Prostate gland (tissue), 2 donors: ENCODE measurements at regions not wholly inside any gene's neighbourhood (a gene's known extent, or its start where the extent isn't known, plus 50 kb on each side); places are given as distances from the start of the nearest gene placed in this dataset.

Experiments used
- DNase-seq: peaks from one replicate; pipeline ENCODE4 v3.0.0-alpha.2; 2019; ENCODE audit warnings: low spot score
- H3K27ac ChIP-seq, 2 donors: fragments of 200-600 bp; sonication (generic); 2 replicates each; pipeline ENCODE4 v1.5.1; 2017 to 2019
- H3K27me3 ChIP-seq: fragments of 200-600 bp; sonication (generic); replicated peaks from 2 replicates; pipeline ENCODE4 v1.5.1; 2019; ENCODE audit not compliant: insufficient read depth
- H3K36me3 ChIP-seq, 2 donors: fragments of 200-600 bp; sonication (generic); 1 replicate in 1 of 2; 2 replicates in 1 of 2; pipeline versions ENCODE4 v1.5.1 to v1.8.1; 2017 to 2019
- H3K4me1 ChIP-seq: fragments of 200-600 bp; sonication (generic); replicated peaks from 2 replicates; pipeline ENCODE4 v1.5.1; 2019
- H3K4me3 ChIP-seq, 2 donors: fragments of 200-600 bp; sonication (generic); 2 replicates each; pipeline ENCODE4 v1.5.1; 2017 to 2019
- H3K9me3 ChIP-seq: fragments of 200-600 bp; sonication (generic); 2 replicates; pipeline ENCODE4 v1.5.1; 2017
- CTCF ChIP-seq, 4 experiments: fragments of 200-600 bp in 2 of 4; fragments of 450-650 bp in 2 of 4; sonication (generic) in 2 of 4; IDR thresholded peaks; 1 replicate in 3 of 4; 2 replicates in 1 of 4; pipeline ENCODE4 v1.5.1; 2016 to 2019; ENCODE audit warnings: antibody characterized with exemption in 4 of 4, mild to moderate bottlenecking in 2 of 4, moderate library complexity in 2 of 4
- POLR2A ChIP-seq: fragments of 450-650 bp; IDR thresholded peaks from one replicate; pipeline ENCODE4 v1.6.1; 2016; ENCODE audit warnings: antibody characterized with exemption, mild to moderate bottlenecking
- POLR2AphosphoS5 ChIP-seq: sonication (generic); formaldehyde crosslinking; IDR thresholded peaks from one replicate; pipeline ENCODE4 v1.6.1; 2017; ENCODE audit warnings: antibody characterized with exemption
- WGBS: methylation state at CpG from one replicate; pipeline ENCODE4 v1.1.5; 2018; 5-methylcytosine and 5-hydroxymethylcytosine counted together
- intact Hi-C: fragments of 100-400 bp; cut with DNase I; formaldehyde crosslinking; loops from one replicate; pipeline ENCODE4 v1.14.2; 2022

GRCh38 chr1:199221371-199222150 lies 582.7 kb downstream of the PTPRC start:
- no peaks in the 10 kb centered on the region for H3K9me3 ChIP-seq
- intact Hi-C loops = no loop called here
- H3K4me1 ChIP-seq = no peaks in the 10 kb centered on the region
- H3K27ac ChIP-seq = no peak overlapping the region
- DNase-seq = no peak
- no peaks in the 10 kb centered on the region for H3K36me3 ChIP-seq
- TF ChIP-seq CTCF (IDR thresholded peaks at IDR 0.05) = no peak
- no peak for TF ChIP-seq POLR2A
- TF ChIP-seq POLR2AphosphoS5 = no peak
- WGBS = 97% methylated on average over 4 of the region's 4 CpGs
- no peak overlapping the region for H3K4me3 ChIP-seq
- no peaks in the 10 kb centered on the region for H3K27me3 ChIP-seq

- TF ChIP-seq POLR2A (no peak), CTCF (IDR thresholded peaks at IDR 0.05) (no peak), POLR2AphosphoS5 (no peak)
- Histone ChIP-seq H3K27ac (no peak overlapping the region), H3K27me3 (no peaks in the 10 kb centered on the region), H3K36me3 (no peaks in the 10 kb centered on the region), H3K4me3 (no peak overlapping the region), H3K4me1 (no peaks in the 10 kb centered on the region), H3K9me3 (no peaks in the 10 kb centered on the region)
- no peak for DNase-seq
- 90% methylated on average over 3 of the region's 3 CpGs for WGBS
- intact Hi-C loops = no loop called here
Observed at GRCh38 chr1:199223936-199224335, 585.1 kb downstream of the PTPRC start.

- Histone ChIP-seq H3K4me3 (no peak overlapping the region), H3K27ac (no peak overlapping the region), H3K4me1 (no peaks in the 10 kb centered on the region), H3K9me3 (no peaks in the 10 kb centered on the region), H3K27me3 (no peaks in the 10 kb centered on the region), H3K36me3 (no peaks in the 10 kb centered on the region)
- DNase-seq = no peak
- 20% methylated on average over 2 of the region's 2 CpGs for whole genome bisulfite sequencing
- intact Hi-C loops = no loop called here
- TF ChIP-seq POLR2A (no peak), CTCF (IDR thresholded peaks at IDR 0.05) (no peak), POLR2AphosphoS5 (no peak)
Observed at GRCh38 chr1:199226163-199226562, 587.3 kb downstream of the PTPRC start.

- Histone ChIP-seq H3K9me3 (no peaks in the 10 kb centered on the region), H3K27ac (no peak overlapping the region), H3K27me3 (no peaks in the 10 kb centered on the region), H3K4me1 (no peaks in the 10 kb centered on the region), H3K36me3 (no peaks in the 10 kb centered on the region), H3K4me3 (no peak overlapping the region)
- WGBS = 45% methylated on average over 2 of the region's 2 CpGs
- intact Hi-C loops = no loop called here
- TF ChIP-seq POLR2AphosphoS5 = no peak
- no peak for TF ChIP-seq CTCF (IDR thresholded peaks at IDR 0.05)
- DNase-seq = no peak
Observed at GRCh38 chr1:199242147-199242546, 603.3 kb downstream of the PTPRC start.

GRCh38 chr1:199242601-199243000 lies 603.8 kb downstream of the PTPRC start:
- no peak for DNase-seq
- Histone ChIP-seq H3K27ac (no peak overlapping the region), H3K27me3 (no peaks in the 10 kb centered on the region), H3K9me3 (no peaks in the 10 kb centered on the region), H3K4me3 (no peak overlapping the region), H3K36me3 (no peaks in the 10 kb centered on the region), H3K4me1 (no peaks in the 10 kb centered on the region)
- intact Hi-C loops = no loop called here
- WGBS = 80% methylated on average over 2 of the region's 2 CpGs
- TF ChIP-seq POLR2A = no peak
- TF ChIP-seq CTCF (IDR thresholded peaks at IDR 0.05) = no peak
- TF ChIP-seq POLR2AphosphoS5 = no peak
